ENCODE measurements at regions not wholly inside any gene's neighbourhood (a gene's known extent, or its start where the extent isn't known, plus 50 kb on each side); places are given as distances from the start of the nearest gene placed in this dataset.

- Histone ChIP-seq H3K4me1 (ENCODE audit: control insufficient read depth in 2 of 2, insufficient read depth in 2 of 2, low read length in 1 of 2) (no peaks in the 10 kb centered on the region), H3K27me3 (ENCODE audit: control insufficient read depth in 1 of 2, insufficient read depth in 2 of 2, low read length in 2 of 2) (no peaks in the 10 kb centered on the region), H3K4me3 (ENCODE audit: low read depth in 1 of 2, low read length in 2 of 2) (no peak overlapping the region), H3K27ac (ENCODE audit: low read depth in 2 of 2, low read length in 1 of 2) (no peak overlapping the region), H3K36me3 (ENCODE audit: control insufficient read depth in 2 of 2, insufficient read depth in 2 of 2, low read length in 1 of 2) (no peaks in the 10 kb centered on the region), H3K9me3 (ENCODE audit: control insufficient read depth in 2 of 2, insufficient read depth in 1 of 2, low read depth in 1 of 2, low read length in 1 of 2) (peaks cover 2% of the 10 kb centered on the region in 2 donors)
- 66 to 71% methylated on average over 7 of the region's 7 CpGs for WGBS, 2 donors
Measured at GRCh38 chr11:91435694-91436395, 788.8 kb upstream of the FAT3 start.

- 78 to 80% methylated on average over 8 of the region's 8 CpGs for WGBS, 2 donors
- no peak overlapping the region for H3K4me3 ChIP-seq (ENCODE audit: low read depth in 1 of 2, low read length in 2 of 2)
Measured at GRCh38 chr11:91433284-91434010, 791.2 kb upstream of the FAT3 start.

GRCh38 chr11:91421641-91422040 lies 803.0 kb upstream of the FAT3 start:
- WGBS, 2 donors = 63 to 66% methylated on average over 3 of the region's 3 CpGs
- no peaks in the 10 kb centered on the region for H3K36me3 ChIP-seq (ENCODE audit: control insufficient read depth in 2 of 2, insufficient read depth in 2 of 2, low read length in 1 of 2)
- no peaks in the 10 kb centered on the region for H3K9me3 ChIP-seq (ENCODE audit: control insufficient read depth in 2 of 2, insufficient read depth in 1 of 2, low read depth in 1 of 2, low read length in 1 of 2)
- H3K27ac ChIP-seq (ENCODE audit: low read depth in 2 of 2, low read length in 1 of 2) = no peak overlapping the region
- no peaks in the 10 kb centered on the region for H3K4me1 ChIP-seq (ENCODE audit: control insufficient read depth in 2 of 2, insufficient read depth in 2 of 2, low read length in 1 of 2)
- no peaks in the 10 kb centered on the region for H3K27me3 ChIP-seq (ENCODE audit: control insufficient read depth in 1 of 2, insufficient read depth in 2 of 2, low read length in 2 of 2)
- no peak overlapping the region for H3K4me3 ChIP-seq (ENCODE audit: low read depth in 1 of 2, low read length in 2 of 2)

More at GRCh38 chr11:91433284-91434010, 791.2 kb upstream of the FAT3 start:
- Histone ChIP-seq H3K27me3 (ENCODE audit: control insufficient read depth in 1 of 2, insufficient read depth in 2 of 2, low read length in 2 of 2) (no peaks in the 10 kb centered on the region), H3K9me3 (ENCODE audit: control insufficient read depth in 2 of 2, insufficient read depth in 1 of 2, low read depth in 1 of 2, low read length in 1 of 2) (peaks cover 2% of the 10 kb centered on the region in 2 donors), H3K36me3 (ENCODE audit: control insufficient read depth in 2 of 2, insufficient read depth in 2 of 2, low read length in 1 of 2) (no peaks in the 10 kb centered on the region), H3K4me1 (ENCODE audit: control insufficient read depth in 2 of 2, insufficient read depth in 2 of 2, low read length in 1 of 2) (no peaks in the 10 kb centered on the region), H3K27ac (ENCODE audit: low read depth in 2 of 2, low read length in 1 of 2) (no peak overlapping the region)

GRCh38 chr11:91407842-91408241 lies 816.8 kb upstream of the FAT3 start:
- no peaks in the 10 kb centered on the region for H3K27me3 ChIP-seq (ENCODE audit: control insufficient read depth in 1 of 2, insufficient read depth in 2 of 2, low read length in 2 of 2)
- H3K27ac ChIP-seq (ENCODE audit: low read depth in 2 of 2, low read length in 1 of 2) = no peak overlapping the region
- no peaks in the 10 kb centered on the region for H3K9me3 ChIP-seq (ENCODE audit: control insufficient read depth in 2 of 2, insufficient read depth in 1 of 2, low read depth in 1 of 2, low read length in 1 of 2)
- no peaks in the 10 kb centered on the region for H3K36me3 ChIP-seq (ENCODE audit: control insufficient read depth in 2 of 2, insufficient read depth in 2 of 2, low read length in 1 of 2)
- no peaks in the 10 kb centered on the region for H3K4me1 ChIP-seq (ENCODE audit: control insufficient read depth in 2 of 2, insufficient read depth in 2 of 2, low read length in 1 of 2)
- H3K4me3 ChIP-seq (ENCODE audit: low read depth in 1 of 2, low read length in 2 of 2) = no peak overlapping the region

GRCh38 chr11:91406009-91406408 lies 818.6 kb upstream of the FAT3 start:
- no peaks in the 10 kb centered on the region for H3K27me3 ChIP-seq (ENCODE audit: control insufficient read depth in 1 of 2, insufficient read depth in 2 of 2, low read length in 2 of 2)
- WGBS, 2 donors = 89 to 91% methylated on average over 2 of the region's 2 CpGs
- H3K36me3 ChIP-seq (ENCODE audit: control insufficient read depth in 2 of 2, insufficient read depth in 2 of 2, low read length in 1 of 2) = no peaks in the 10 kb centered on the region

GRCh38 chr11:91404344-91404743 lies 820.3 kb upstream of the FAT3 start:
- Histone ChIP-seq H3K4me3 (ENCODE audit: low read depth in 1 of 2, low read length in 2 of 2) (no peak overlapping the region), H3K27ac (ENCODE audit: low read depth in 2 of 2, low read length in 1 of 2) (no peak overlapping the region), H3K27me3 (ENCODE audit: control insufficient read depth in 1 of 2, insufficient read depth in 2 of 2, low read length in 2 of 2) (no peaks in the 10 kb centered on the region), H3K36me3 (ENCODE audit: control insufficient read depth in 2 of 2, insufficient read depth in 2 of 2, low read length in 1 of 2) (no peaks in the 10 kb centered on the region), H3K9me3 (ENCODE audit: control insufficient read depth in 2 of 2, insufficient read depth in 1 of 2, low read depth in 1 of 2, low read length in 1 of 2) (no peaks in the 10 kb centered on the region), H3K4me1 (ENCODE audit: control insufficient read depth in 2 of 2, insufficient read depth in 2 of 2, low read length in 1 of 2) (no peaks in the 10 kb centered on the region)

More at GRCh38 chr11:91406009-91406408, 818.6 kb upstream of the FAT3 start:
- Histone ChIP-seq H3K9me3 (ENCODE audit: control insufficient read depth in 2 of 2, insufficient read depth in 1 of 2, low read depth in 1 of 2, low read length in 1 of 2) (no peaks in the 10 kb centered on the region), H3K4me1 (ENCODE audit: control insufficient read depth in 2 of 2, insufficient read depth in 2 of 2, low read length in 1 of 2) (no peaks in the 10 kb centered on the region), H3K27ac (ENCODE audit: low read depth in 2 of 2, low read length in 1 of 2) (no peak overlapping the region), H3K4me3 (ENCODE audit: low read depth in 1 of 2, low read length in 2 of 2) (no peak overlapping the region)

GRCh38 chr11:91397134-91397468 lies 827.5 kb upstream of the FAT3 start:
- Histone ChIP-seq H3K27me3 (ENCODE audit: control insufficient read depth in 1 of 2, insufficient read depth in 2 of 2, low read length in 2 of 2) (no peaks in the 10 kb centered on the region), H3K4me3 (ENCODE audit: low read depth in 1 of 2, low read length in 2 of 2) (no peak overlapping the region), H3K4me1 (ENCODE audit: control insufficient read depth in 2 of 2, insufficient read depth in 2 of 2, low read length in 1 of 2) (no peaks in the 10 kb centered on the region), H3K27ac (ENCODE audit: low read depth in 2 of 2, low read length in 1 of 2) (no peak overlapping the region), H3K36me3 (ENCODE audit: control insufficient read depth in 2 of 2, insufficient read depth in 2 of 2, low read length in 1 of 2) (no peaks in the 10 kb centered on the region), H3K9me3 (ENCODE audit: control insufficient read depth in 2 of 2, insufficient read depth in 1 of 2, low read depth in 1 of 2, low read length in 1 of 2) (no peaks in the 10 kb centered on the region)
- WGBS, 2 donors = 39 to 42% methylated on average over 2 of the region's 2 CpGs

- WGBS, 2 donors = 51 to 52% methylated on average over 6 of the region's 6 CpGs
Measured at GRCh38 chr11:91396236-91397133, 828.1 kb upstream of the FAT3 start.

GRCh38 chr11:91394727-91395414 lies 829.7 kb upstream of the FAT3 start:
- Histone ChIP-seq H3K27ac (ENCODE audit: low read depth in 2 of 2, low read length in 1 of 2) (no peak overlapping the region), H3K4me3 (ENCODE audit: low read depth in 1 of 2, low read length in 2 of 2) (no peak overlapping the region), H3K4me1 (ENCODE audit: control insufficient read depth in 2 of 2, insufficient read depth in 2 of 2, low read length in 1 of 2) (no peaks in the 10 kb centered on the region), H3K36me3 (ENCODE audit: control insufficient read depth in 2 of 2, insufficient read depth in 2 of 2, low read length in 1 of 2) (no peaks in the 10 kb centered on the region), H3K27me3 (ENCODE audit: control insufficient read depth in 1 of 2, insufficient read depth in 2 of 2, low read length in 2 of 2) (no peaks in the 10 kb centered on the region), H3K9me3 (ENCODE audit: control insufficient read depth in 2 of 2, insufficient read depth in 1 of 2, low read depth in 1 of 2, low read length in 1 of 2) (no peaks in the 10 kb centered on the region)
- WGBS, 2 donors = 28 to 31% methylated on average over 5 of the region's 5 CpGs

More at GRCh38 chr11:91396236-91397133, 828.1 kb upstream of the FAT3 start:
- no peak overlapping the region for H3K27ac ChIP-seq (ENCODE audit: low read depth in 2 of 2, low read length in 1 of 2)
- H3K4me1 ChIP-seq (ENCODE audit: control insufficient read depth in 2 of 2, insufficient read depth in 2 of 2, low read length in 1 of 2) = no peaks in the 10 kb centered on the region
- no peaks in the 10 kb centered on the region for H3K36me3 ChIP-seq (ENCODE audit: control insufficient read depth in 2 of 2, insufficient read depth in 2 of 2, low read length in 1 of 2)
- no peaks in the 10 kb centered on the region for H3K27me3 ChIP-seq (ENCODE audit: control insufficient read depth in 1 of 2, insufficient read depth in 2 of 2, low read length in 2 of 2)
- no peak overlapping the region for H3K4me3 ChIP-seq (ENCODE audit: low read depth in 1 of 2, low read length in 2 of 2)
- no peaks in the 10 kb centered on the region for H3K9me3 ChIP-seq (ENCODE audit: control insufficient read depth in 2 of 2, insufficient read depth in 1 of 2, low read depth in 1 of 2, low read length in 1 of 2)

Data from esophagus (tissue), 2 donors.